ENCODE measurements at regions not wholly inside any gene's neighbourhood (a gene's known extent, or its start where the extent isn't known, plus 50 kb on each side); places are given as distances from the start of the nearest gene placed in this dataset.

DNA sequence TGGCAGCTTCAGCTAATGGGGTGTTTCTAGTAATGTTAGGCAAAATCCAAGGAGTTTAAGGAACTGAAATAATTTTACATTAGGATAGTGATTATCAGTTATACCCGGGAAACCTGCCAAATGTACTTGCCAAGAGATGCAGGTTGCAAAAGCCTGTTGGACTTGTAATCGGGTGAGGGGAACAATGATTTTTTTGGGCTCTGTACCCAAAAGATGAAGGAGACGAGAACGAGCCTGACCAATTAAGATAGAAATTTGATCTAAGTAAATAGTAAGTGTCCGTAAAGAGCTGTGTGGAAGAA, 56.3 kb upstream of the ARL4D start:
- TF ChIP-seq, protein P1, sequence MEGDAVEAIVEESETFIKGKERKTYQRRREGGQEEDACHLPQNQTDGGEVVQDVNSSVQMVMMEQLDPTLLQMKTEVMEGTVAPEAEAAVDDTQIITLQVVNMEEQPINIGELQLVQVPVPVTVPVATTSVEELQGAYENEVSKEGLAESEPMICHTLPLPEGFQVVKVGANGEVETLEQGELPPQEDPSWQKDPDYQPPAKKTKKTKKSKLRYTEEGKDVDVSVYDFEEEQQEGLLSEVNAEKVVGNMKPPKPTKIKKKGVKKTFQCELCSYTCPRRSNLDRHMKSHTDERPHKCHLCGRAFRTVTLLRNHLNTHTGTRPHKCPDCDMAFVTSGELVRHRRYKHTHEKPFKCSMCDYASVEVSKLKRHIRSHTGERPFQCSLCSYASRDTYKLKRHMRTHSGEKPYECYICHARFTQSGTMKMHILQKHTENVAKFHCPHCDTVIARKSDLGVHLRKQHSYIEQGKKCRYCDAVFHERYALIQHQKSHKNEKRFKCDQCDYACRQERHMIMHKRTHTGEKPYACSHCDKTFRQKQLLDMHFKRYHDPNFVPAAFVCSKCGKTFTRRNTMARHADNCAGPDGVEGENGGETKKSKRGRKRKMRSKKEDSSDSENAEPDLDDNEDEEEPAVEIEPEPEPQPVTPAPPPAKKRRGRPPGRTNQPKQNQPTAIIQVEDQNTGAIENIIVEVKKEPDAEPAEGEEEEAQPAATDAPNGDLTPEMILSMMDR (IDR thresholded peaks at IDR 0.05), result no peak
- TF ChIP-seq POLR2A (IDR thresholded peaks at IDR 0.05), result no peak

Measured in Peyer's patch (tissue), 4 donors.